ENCODE measurements at regions not wholly inside any gene's neighbourhood (a gene's known extent, or its start where the extent isn't known, plus 50 kb on each side); places are given as distances from the start of the nearest gene placed in this dataset.

- DNase-seq = no peak
Observed at GRCh38 chr7:42414941-42415505, 178.0 kb upstream of the GLI3 start.

- DNase-seq = no peak
Observed at GRCh38 chr7:42414028-42414427, 177.0 kb upstream of the GLI3 start.

GRCh38 chr7:42409296-42409695, 172.3 kb upstream of the GLI3 start:
- no peak for DNase-seq

- no peak for DNase-seq
Observed at GRCh38 chr7:42407833-42408232, 170.8 kb upstream of the GLI3 start.

- no peak for DNase-seq
Observed at GRCh38 chr7:42407021-42407710, 170.2 kb upstream of the GLI3 start.

GRCh38 chr7:42406358-42406757, 169.3 kb upstream of the GLI3 start:
- DNase-seq = no peak

GRCh38 chr7:42405782-42406181, 168.8 kb upstream of the GLI3 start:
- DNase-seq = no peak

GRCh38 chr7:42403831-42404230, 166.8 kb upstream of the GLI3 start:
- DNase-seq = no peak

- no peak for DNase-seq
Observed at GRCh38 chr7:42400961-42401360, 164.0 kb upstream of the GLI3 start.

GRCh38 chr7:42400211-42400772, 163.3 kb upstream of the GLI3 start:
- DNase-seq = no peak

GRCh38 chr7:42395607-42396006, 158.6 kb upstream of the GLI3 start:
- no peak for DNase-seq

- DNase-seq = no peak
Observed at GRCh38 chr7:42392826-42393225, 155.8 kb upstream of the GLI3 start.

GRCh38 chr7:42389697-42390096, 152.7 kb upstream of the GLI3 start:
- DNase-seq = no peak

GRCh38 chr7:42385912-42386311, 148.9 kb upstream of the GLI3 start:
- no peak for DNase-seq

GRCh38 chr7:42381161-42381560, 144.2 kb upstream of the GLI3 start:
- no peak for DNase-seq

- no peak for DNase-seq
Observed at GRCh38 chr7:42380401-42380800, 143.4 kb upstream of the GLI3 start.

- no peak for DNase-seq
Observed at GRCh38 chr7:42378149-42378548, 141.1 kb upstream of the GLI3 start.

GRCh38 chr7:42373285-42373684, 136.3 kb upstream of the GLI3 start:
- DNase-seq = no peak

- no peak for DNase-seq
Observed at GRCh38 chr7:42372479-42372878, 135.5 kb upstream of the GLI3 start.

GRCh38 chr7:42359946-42360345, 122.9 kb upstream of the GLI3 start:
- DNase-seq = no peak

GRCh38 chr7:42351316-42351935, 114.4 kb upstream of the GLI3 start:
- no peak for DNase-seq

GRCh38 chr7:42350801-42351200, 113.8 kb upstream of the GLI3 start:
- DNase-seq = no peak

GRCh38 chr7:42348631-42349030, 111.6 kb upstream of the GLI3 start:
- no peak for DNase-seq

GRCh38 chr7:42348071-42348470, 111.1 kb upstream of the GLI3 start:
- no peak for DNase-seq
